Stimulated activated naive B cell treated with anti-CD40 and anti-IgM and Interleukin-4, amounts not matched to agents 10 μg/mL and 1 μg/mL and 100 μg/mL, for 72 hours (primary cell): ENCODE measurements at regions not wholly inside any gene's neighbourhood (a gene's known extent, or its start where the extent isn't known, plus 50 kb on each side); places are given as distances from the start of the nearest gene placed in this dataset.

ENCODE experiments used
- ATAC-seq, 2 donors: fragments of 150-1000 bp; cut with Tn5 transposase; replicated peaks; 2 replicates each; pipeline ENCODE4 v1.10.0; 2021; ENCODE audit warnings: moderate library complexity in 1 of 2
- DNase-seq: peaks from one replicate; pipeline ENCODE4 v3.0.0; 2021
- H3K27ac Mint-ChIP-seq: one replicate; pipeline ENCODE4 v1.8.0; 2022; ENCODE audit warnings: mild to moderate bottlenecking, mixed read lengths
- H3K27me3 Mint-ChIP-seq, 2 donors: one replicate each; pipeline ENCODE4 v1.8.0; 2022; ENCODE audit warnings: mixed read lengths in 2 of 2
- H3K36me3 Mint-ChIP-seq, 2 donors: one replicate each; pipeline ENCODE4 v1.8.0; 2022; ENCODE audit warnings: mixed read lengths in 2 of 2, mild to moderate bottlenecking in 1 of 2
- H3K4me1 Mint-ChIP-seq, 2 donors: one replicate each; pipeline ENCODE4 v1.8.0; 2022; ENCODE audit warnings: mixed read lengths in 2 of 2, mild to moderate bottlenecking in 1 of 2
- H3K4me3 Mint-ChIP-seq, 2 donors: one replicate each; pipeline ENCODE4 v1.8.0; 2022; ENCODE audit warnings: mild to moderate bottlenecking in 2 of 2, mixed read lengths in 2 of 2, moderate library complexity in 1 of 2
- H3K9me3 Mint-ChIP-seq, 2 donors: one replicate each; pipeline ENCODE4 v1.8.0; 2022; ENCODE audit warnings: mixed read lengths in 2 of 2, mild to moderate bottlenecking in 1 of 2

- Mint-ChIP-seq H3K27me3 (peaks cover 30 to 51% of the 10 kb centered on the region in 2 donors), H3K9me3 (peaks cover 0 to 4% of the 10 kb centered on the region in 2 donors), H3K27ac (no peak overlapping the region), H3K36me3 (no peaks in the 10 kb centered on the region), H3K4me1 (no peaks in the 10 kb centered on the region), H3K4me3 (no peak overlapping the region)
- DNase-seq (no peak), ATAC-seq (no peak)
These were observed 91.8 kb downstream of the FOXL1 start for GRCh38 chr16:86669937-86670749.

- Mint-ChIP-seq H3K9me3 (peaks cover 0 to 4% of the 10 kb centered on the region in 2 donors), H3K27me3 (peaks cover 30 to 51% of the 10 kb centered on the region in 2 donors), H3K4me1 (no peaks in the 10 kb centered on the region), H3K36me3 (no peaks in the 10 kb centered on the region), H3K27ac (no peak overlapping the region), H3K4me3 (no peak overlapping the region)
- ATAC-seq (no peak), DNase-seq (no peak)
These were observed 92.4 kb downstream of the FOXL1 start for GRCh38 chr16:86670750-86671234.

- no peak overlapping the region for H3K27ac Mint-ChIP-seq
- H3K4me3 Mint-ChIP-seq, result no peak overlapping the region
- H3K36me3 Mint-ChIP-seq, result no peaks in the 10 kb centered on the region
- no peaks in the 10 kb centered on the region for H3K4me1 Mint-ChIP-seq
- peaks cover 26 to 43% of the 10 kb centered on the region in 2 donors for H3K27me3 Mint-ChIP-seq
- ATAC-seq (no peak), DNase-seq (no peak)
- peaks cover 0 to 2% of the 10 kb centered on the region in 2 donors for H3K9me3 Mint-ChIP-seq
These were observed 93.3 kb downstream of the FOXL1 start for GRCh38 chr16:86671486-86672178.

GRCh38 chr16:86672179-86672863 lies 94.0 kb downstream of the FOXL1 start:
- H3K27ac Mint-ChIP-seq, result no peak overlapping the region
- no peak for DNase-seq
- peaks cover 0 to 4% of the 10 kb centered on the region in 2 donors for H3K9me3 Mint-ChIP-seq
- peaks cover 21 to 39% of the 10 kb centered on the region in 2 donors for H3K27me3 Mint-ChIP-seq
- no peak for ATAC-seq
- H3K4me3 Mint-ChIP-seq, result no peak overlapping the region
- H3K36me3 Mint-ChIP-seq, result no peaks in the 10 kb centered on the region
- H3K4me1 Mint-ChIP-seq, result no peaks in the 10 kb centered on the region

GRCh38 chr16:86673090-86673955 lies 95.0 kb downstream of the FOXL1 start:
- Mint-ChIP-seq H3K27ac (no peak overlapping the region), H3K27me3 (peaks cover 16 to 29% of the 10 kb centered on the region in 2 donors), H3K36me3 (no peaks in the 10 kb centered on the region), H3K9me3 (peaks cover 0 to 5% of the 10 kb centered on the region in 2 donors), H3K4me1 (no peaks in the 10 kb centered on the region), H3K4me3 (no peak overlapping the region)
- DNase-seq (no peak), ATAC-seq (no peak)

- ATAC-seq, result no peak
- Mint-ChIP-seq H3K4me1 (no peaks in the 10 kb centered on the region), H3K9me3 (peaks cover 0 to 5% of the 10 kb centered on the region in 2 donors), H3K27me3 (peaks cover 16 to 23% of the 10 kb centered on the region in 2 donors), H3K36me3 (no peaks in the 10 kb centered on the region), H3K4me3 (no peak overlapping the region), H3K27ac (no peak overlapping the region)
- DNase-seq, result no peak
These were observed 95.7 kb downstream of the FOXL1 start for GRCh38 chr16:86673956-86674453.

GRCh38 chr16:86676254-86676670 lies 97.9 kb downstream of the FOXL1 start:
- peaks cover 3 to 7% of the 10 kb centered on the region in 2 donors for H3K27me3 Mint-ChIP-seq
- no peak for DNase-seq
- H3K36me3 Mint-ChIP-seq, result no peaks in the 10 kb centered on the region
- peaks cover 4 to 7% of the 10 kb centered on the region in 2 donors for H3K9me3 Mint-ChIP-seq
- H3K27ac Mint-ChIP-seq, result no peak overlapping the region
- ATAC-seq, result no peak
- no peak overlapping the region for H3K4me3 Mint-ChIP-seq
- H3K4me1 Mint-ChIP-seq, result no peaks in the 10 kb centered on the region

- Mint-ChIP-seq H3K9me3 (peaks cover 4% of the 10 kb centered on the region in 2 donors), H3K36me3 (peaks cover 0 to 2% of the 10 kb centered on the region in 2 donors), H3K27ac (no peak overlapping the region), H3K4me3 (no peak overlapping the region), H3K27me3 (peaks cover 6 to 22% of the 10 kb centered on the region in 2 donors), H3K4me1 (peaks cover 5 to 6% of the 10 kb centered on the region in 2 donors)
- ATAC-seq, result no peak
- no peak for DNase-seq
These were observed 101.1 kb downstream of the FOXL1 start for GRCh38 chr16:86679490-86679889.

GRCh38 chr16:86680162-86680561 lies 101.8 kb downstream of the FOXL1 start:
- Mint-ChIP-seq H3K36me3 (peaks cover 0 to 2% of the 10 kb centered on the region in 2 donors), H3K27me3 (peaks cover 6 to 22% of the 10 kb centered on the region in 2 donors), H3K4me1 (peaks cover 6% of the 10 kb centered on the region in 2 donors), H3K27ac (no peak overlapping the region), H3K4me3 (no peak overlapping the region), H3K9me3 (peaks cover 4% of the 10 kb centered on the region in 2 donors)
- ATAC-seq (no peak), DNase-seq (no peak)

- H3K9me3 Mint-ChIP-seq, result peaks cover 4% of the 10 kb centered on the region in 2 donors
- DNase-seq (no peak), ATAC-seq (no peak)
- H3K4me1 Mint-ChIP-seq, result peaks cover 6% of the 10 kb centered on the region in 2 donors
- H3K27me3 Mint-ChIP-seq, result peaks cover 6 to 22% of the 10 kb centered on the region in 2 donors
- H3K4me3 Mint-ChIP-seq, result no peak overlapping the region
- no peak overlapping the region for H3K27ac Mint-ChIP-seq
- peaks cover 0 to 2% of the 10 kb centered on the region in 2 donors for H3K36me3 Mint-ChIP-seq
These were observed 102.3 kb downstream of the FOXL1 start for GRCh38 chr16:86680661-86681030.

GRCh38 chr16:86681031-86681756 lies 102.8 kb downstream of the FOXL1 start:
- H3K4me3 Mint-ChIP-seq, result no peak overlapping the region
- ATAC-seq (no peak), DNase-seq (no peak)
- H3K36me3 Mint-ChIP-seq, result peaks cover 0 to 2% of the 10 kb centered on the region in 2 donors
- peaks cover 6% of the 10 kb centered on the region in 2 donors for H3K4me1 Mint-ChIP-seq
- peaks cover 6 to 22% of the 10 kb centered on the region in 2 donors for H3K27me3 Mint-ChIP-seq
- H3K9me3 Mint-ChIP-seq, result peaks cover 4% of the 10 kb centered on the region in 2 donors
- H3K27ac Mint-ChIP-seq, result no peak overlapping the region

GRCh38 chr16:86681757-86682106 lies 103.4 kb downstream of the FOXL1 start:
- Mint-ChIP-seq H3K36me3 (peaks cover 0 to 2% of the 10 kb centered on the region in 2 donors), H3K9me3 (peaks cover 4% of the 10 kb centered on the region in 2 donors), H3K4me1 (peaks cover 6% of the 10 kb centered on the region in 2 donors), H3K4me3 (no peak overlapping the region), H3K27ac (no peak overlapping the region), H3K27me3 (peaks cover 6 to 22% of the 10 kb centered on the region in 2 donors)
- no peak for ATAC-seq
- no peak for DNase-seq
